Coronary artery (tissue), 2 donors: ENCODE measurements at regions not wholly inside any gene's neighbourhood (a gene's known extent, or its start where the extent isn't known, plus 50 kb on each side); places are given as distances from the start of the nearest gene placed in this dataset.
"Not testable (repeated sequence)": the region's sequence is repeated elsewhere in the genome, so short reads cannot be mapped to it uniquely, and the experiment has no call there.

Experiments used
- DNase-seq: peaks from one replicate; pipeline ENCODE4 v3.0.0-alpha.2; 2017; ENCODE audit warnings: low spot score
- H3K27ac ChIP-seq, 2 donors: fragments of 200-600 bp; sonication (generic); one replicate each; pipeline ENCODE4 v1.5.1; 2016 to 2019
- H3K4me3 ChIP-seq: fragments of 200-600 bp; sonication (generic); 2 replicates; pipeline ENCODE4 v1.5.1; 2016; ENCODE audit warnings: mild to moderate bottlenecking, moderate library complexity
- TF ChIP-seq, protein P1 (sequence below): fragments of 200-600 bp; sonication (generic); IDR thresholded peaks from one replicate; pipeline ENCODE4 v1.5.1; 2019; ENCODE audit warnings: antibody characterized with exemption

DNA sequence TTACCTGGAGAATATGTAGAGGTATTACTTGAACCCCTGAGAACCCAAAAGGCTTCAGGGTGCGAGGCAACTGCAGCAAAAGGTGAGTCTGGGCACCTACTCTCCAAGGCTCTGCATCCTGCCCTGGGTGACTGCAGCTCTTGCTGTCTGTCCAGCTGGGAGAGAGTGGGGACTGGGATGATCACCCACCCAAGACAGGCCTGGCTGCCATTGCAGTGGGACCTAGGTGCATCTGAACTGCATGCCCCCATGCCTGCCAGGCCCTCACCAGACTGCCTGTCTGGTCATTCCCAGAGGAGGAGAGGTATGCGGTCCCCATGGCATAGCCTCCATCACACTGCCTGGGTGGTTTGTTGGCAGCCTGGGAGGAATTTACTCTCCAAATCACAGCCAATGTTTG is 563.9 kb downstream of the TFAP2A start:
- TF ChIP-seq, protein P1, sequence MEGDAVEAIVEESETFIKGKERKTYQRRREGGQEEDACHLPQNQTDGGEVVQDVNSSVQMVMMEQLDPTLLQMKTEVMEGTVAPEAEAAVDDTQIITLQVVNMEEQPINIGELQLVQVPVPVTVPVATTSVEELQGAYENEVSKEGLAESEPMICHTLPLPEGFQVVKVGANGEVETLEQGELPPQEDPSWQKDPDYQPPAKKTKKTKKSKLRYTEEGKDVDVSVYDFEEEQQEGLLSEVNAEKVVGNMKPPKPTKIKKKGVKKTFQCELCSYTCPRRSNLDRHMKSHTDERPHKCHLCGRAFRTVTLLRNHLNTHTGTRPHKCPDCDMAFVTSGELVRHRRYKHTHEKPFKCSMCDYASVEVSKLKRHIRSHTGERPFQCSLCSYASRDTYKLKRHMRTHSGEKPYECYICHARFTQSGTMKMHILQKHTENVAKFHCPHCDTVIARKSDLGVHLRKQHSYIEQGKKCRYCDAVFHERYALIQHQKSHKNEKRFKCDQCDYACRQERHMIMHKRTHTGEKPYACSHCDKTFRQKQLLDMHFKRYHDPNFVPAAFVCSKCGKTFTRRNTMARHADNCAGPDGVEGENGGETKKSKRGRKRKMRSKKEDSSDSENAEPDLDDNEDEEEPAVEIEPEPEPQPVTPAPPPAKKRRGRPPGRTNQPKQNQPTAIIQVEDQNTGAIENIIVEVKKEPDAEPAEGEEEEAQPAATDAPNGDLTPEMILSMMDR = no peak
- no peak for DNase-seq
- no peak overlapping the region for H3K4me3 ChIP-seq
- no peak overlapping the region for H3K27ac ChIP-seq

DNA sequence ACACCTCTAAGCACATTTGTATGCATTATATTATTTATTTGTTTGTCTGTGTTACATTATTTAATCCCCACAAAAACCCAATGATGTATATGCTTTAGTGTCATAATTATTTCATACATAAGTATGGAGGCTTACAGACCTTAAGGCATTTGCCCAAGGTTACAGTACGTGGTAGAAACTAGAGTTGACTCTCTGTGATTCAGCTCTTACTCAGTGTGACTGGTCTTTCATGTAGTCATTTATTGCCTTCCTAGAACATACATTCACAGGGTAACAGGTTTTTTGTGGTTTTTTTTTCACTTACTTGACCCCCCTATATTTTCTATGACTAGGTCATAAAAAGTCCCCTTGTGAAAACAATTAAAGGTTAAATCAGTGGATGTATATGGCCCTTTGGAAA is 566.8 kb downstream of the TFAP2A start:
- Histone ChIP-seq H3K27ac (no peak overlapping the region), H3K4me3 (no peak overlapping the region)
- no peak for DNase-seq
- TF ChIP-seq, protein P1 = no peak

- DNase-seq = no peak
- TF ChIP-seq, protein P1 = no peak
- no peak overlapping the region for H3K27ac ChIP-seq
- no peak overlapping the region for H3K4me3 ChIP-seq
Measured at GRCh38 chr6:9841886-9842725, 572.8 kb downstream of the TFAP2A start.

DNA sequence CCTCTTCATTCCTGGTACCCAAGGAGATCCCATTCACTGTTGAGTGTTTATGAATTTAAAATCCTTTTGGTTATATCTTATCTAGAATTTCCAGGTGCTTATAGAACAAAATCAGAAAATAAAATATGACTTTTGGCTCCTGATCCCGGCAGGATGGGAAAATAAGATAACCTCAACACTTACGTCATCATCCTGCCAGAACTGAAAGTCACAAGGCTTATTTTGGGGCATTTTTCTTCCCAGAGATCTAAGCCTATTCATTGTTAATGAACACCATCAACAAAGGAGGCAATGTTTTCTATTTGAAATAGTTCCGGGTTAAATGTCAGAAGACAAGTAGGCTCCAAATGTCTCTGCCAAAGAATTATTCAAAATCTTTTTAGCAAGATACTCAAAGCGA is 580.6 kb downstream of the TFAP2A start:
- Histone ChIP-seq H3K27ac (no peak overlapping the region), H3K4me3 (no peak overlapping the region)
- DNase-seq = no peak
- TF ChIP-seq, protein P1 = no peak

- Histone ChIP-seq H3K27ac (no peak overlapping the region), H3K4me3 (no peak overlapping the region)
- TF ChIP-seq, protein P1 = no peak
- DNase-seq = no peak
Measured at GRCh38 chr6:9831783-9832182, 583.1 kb downstream of the TFAP2A start.

- TF ChIP-seq, protein P1 = no peak
- no peak overlapping the region for H3K27ac ChIP-seq
- no peak overlapping the region for H3K4me3 ChIP-seq
- DNase-seq = no peak
Measured at GRCh38 chr6:9830808-9831207, 584.1 kb downstream of the TFAP2A start.

DNA sequence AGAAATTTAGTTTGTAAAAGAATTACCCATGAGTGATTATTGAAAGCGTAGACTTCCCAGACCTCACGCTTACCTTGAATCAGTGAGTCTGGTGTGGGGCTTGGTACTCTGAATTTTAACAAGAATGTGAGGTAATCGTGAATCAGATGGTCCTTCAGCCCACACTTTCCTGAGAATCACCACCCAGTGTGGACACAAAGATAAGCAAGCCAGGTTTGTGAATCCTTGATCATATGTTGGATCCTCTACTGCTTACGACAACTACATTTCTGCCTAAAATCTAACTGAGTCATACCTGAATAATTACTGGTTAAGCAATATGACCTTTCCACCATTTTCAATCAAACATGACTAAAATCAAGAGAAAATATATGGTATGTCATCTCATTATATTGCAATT is 589.3 kb downstream of the TFAP2A start:
- TF ChIP-seq, protein P1 = no peak
- H3K4me3 ChIP-seq = no peak overlapping the region
- no peak overlapping the region for H3K27ac ChIP-seq
- DNase-seq = no peak

GRCh38 chr6:9810727-9811126 is 604.1 kb downstream of the TFAP2A start:
- not testable (repeated sequence) for H3K4me3 ChIP-seq, DNase-seq, H3K27ac ChIP-seq
